GM20431 (cell line): ENCODE measurements at regions not wholly inside any gene's neighbourhood (a gene's known extent, or its start where the extent isn't known, plus 50 kb on each side); places are given as distances from the start of the nearest gene placed in this dataset.
"Not testable (repeated sequence)": the region's sequence is repeated elsewhere in the genome, so short reads cannot be mapped to it uniquely, and the experiment has no call there.

ENCODE experiments used
- in situ Hi-C: fragments of 300-500 bp; cut with MseI, MboI; formaldehyde crosslinking; loops from one replicate; pipeline ENCODE4 v1.15.0; 2020; ENCODE audit warnings: low sequenced_read_pairs; ENCODE audit not compliant: unreplicated experiment

- in situ Hi-C loops = no loop called here
Measured at GRCh38 chr7:11988186-11988585, 156.2 kb upstream of the THSD7A start.

GRCh38 chr7:12002428-12002827 lies 170.4 kb upstream of the THSD7A start:
- in situ Hi-C loops = no loop called here

- in situ Hi-C loops = no loop called here
Measured at GRCh38 chr7:12004581-12004980, 172.6 kb upstream of the THSD7A start.

GRCh38 chr7:12007576-12007975 lies 175.6 kb upstream of the THSD7A start:
- in situ Hi-C loops = no loop called here

GRCh38 chr7:12013983-12014382 lies 182.0 kb upstream of the THSD7A start:
- in situ Hi-C loops = no loop called here

GRCh38 chr7:12016439-12016838 lies 184.4 kb upstream of the THSD7A start:
- in situ Hi-C loops = no loop called here

- in situ Hi-C loops = no loop called here
Measured at GRCh38 chr7:12017046-12017445, 185.0 kb upstream of the THSD7A start.

GRCh38 chr7:12022011-12022410 lies 189.1 kb upstream of the TMEM106B start:
- in situ Hi-C loops = not testable (repeated sequence)

GRCh38 chr7:12025246-12025645 lies 185.8 kb upstream of the TMEM106B start:
- in situ Hi-C loops = no loop called here

- in situ Hi-C loops = no loop called here
Measured at GRCh38 chr7:12028508-12028907, 182.6 kb upstream of the TMEM106B start.

GRCh38 chr7:12030116-12030515 lies 181.0 kb upstream of the TMEM106B start:
- in situ Hi-C loops = no loop called here

GRCh38 chr7:12031186-12031585 lies 179.9 kb upstream of the TMEM106B start:
- in situ Hi-C loops = no loop called here

GRCh38 chr7:12031638-12032037 lies 179.5 kb upstream of the TMEM106B start:
- in situ Hi-C loops = no loop called here

- in situ Hi-C loops = no loop called here
Measured at GRCh38 chr7:12032146-12032545, 178.9 kb upstream of the TMEM106B start.

- in situ Hi-C loops = not testable (repeated sequence)
Measured at GRCh38 chr7:12043457-12043856, 167.6 kb upstream of the TMEM106B start.

- in situ Hi-C loops = loop anchor here (25.0 kb wide), 1 partner anchor 260 kb away; no protein-coding TSS in a partner anchor
Measured at GRCh38 chr7:12052211-12052610, 158.9 kb upstream of the TMEM106B start.

GRCh38 chr7:12053561-12053960 lies 157.5 kb upstream of the TMEM106B start:
- in situ Hi-C loops = loop anchor here (25.0 kb wide), 1 partner anchor 259 kb away; no protein-coding TSS in a partner anchor

- in situ Hi-C loops = loop anchor here (25.0 kb wide), 1 partner anchor 257 kb away; no protein-coding TSS in a partner anchor
Measured at GRCh38 chr7:12054830-12055229, 156.3 kb upstream of the TMEM106B start.

GRCh38 chr7:12056381-12056780 lies 154.7 kb upstream of the TMEM106B start:
- in situ Hi-C loops = loop anchor here (25.0 kb wide), 1 partner anchor 256 kb away; no protein-coding TSS in a partner anchor

GRCh38 chr7:12056977-12057376 lies 154.1 kb upstream of the TMEM106B start:
- in situ Hi-C loops = loop anchor here (25.0 kb wide), 1 partner anchor 255 kb away; no protein-coding TSS in a partner anchor

- in situ Hi-C loops = loop anchor here (25.0 kb wide), 1 partner anchor 250 kb away; no protein-coding TSS in a partner anchor
Measured at GRCh38 chr7:12062062-12062461, 149.0 kb upstream of the TMEM106B start.

GRCh38 chr7:12064586-12065127 lies 146.4 kb upstream of the TMEM106B start:
- in situ Hi-C loops = loop anchor here (25.0 kb wide), 1 partner anchor 248 kb away; no protein-coding TSS in a partner anchor
